B cell (primary cell): ENCODE measurements at regions not wholly inside any gene's neighbourhood (a gene's known extent, or its start where the extent isn't known, plus 50 kb on each side); places are given as distances from the start of the nearest gene placed in this dataset.

Experiments
- ATAC-seq: fragments of 200-7000 bp; cut with Tn5 transposase; one replicate; pipeline ENCODE4 v1.10.0; 2021; ENCODE audit warnings: low read depth, mild to moderate bottlenecking, moderate number of reproducible peaks, moderate library complexity
- CTCF ChIA-PET: fragments of 350-600 bp; sonication (Branson Sonifier 250); formaldehyde crosslinking; loops from one replicate; lab custom pipeline; 2021; ENCODE audit warnings: antibody characterized with exemption, inconsistent platforms; lab: Charles Lee
- POLR2A ChIA-PET: fragments of 350-600 bp; sonication (Branson Sonifier 250); formaldehyde crosslinking; loops from one replicate; lab custom pipeline; 2021; ENCODE audit warnings: antibody characterized with exemption; lab: Charles Lee
- DNase-seq: peaks from one replicate; pipeline ENCODE4 v3.0.0; 2013
- H2AFZ ChIP-seq: 2 replicates; pipeline ENCODE4 v1.6.1; 2012; ENCODE audit warnings: mild to moderate bottlenecking, low read depth, low read length; ENCODE audit not compliant: insufficient read depth, poor library complexity, severe bottlenecking
- H3K27ac ChIP-seq, 2 donors: 1 replicate in 1 of 2; 2 replicates in 1 of 2; pipeline ENCODE4 v1.5.1; 2012 to 2013; ENCODE audit warnings: low read length in 2 of 2, mild to moderate bottlenecking in 2 of 2, moderate library complexity in 1 of 2
- H3K27me3 ChIP-seq, 4 experiments: fragments of 200-600 bp in 1 of 4; sonication (generic) in 1 of 4; replicated peaks in 1 of 4; 1 replicate in 2 of 4; 2 replicates in 2 of 4; pipeline versions ENCODE4 v1.6.1 to v1.7.0; 2013 to 2016; ENCODE audit warnings: low read length in 3 of 4, mild to moderate bottlenecking in 2 of 4, mixed read lengths in 1 of 4, moderate library complexity in 1 of 4; ENCODE audit not compliant: insufficient read depth in 4 of 4, control insufficient read depth in 3 of 4; ENCODE audit errors: control extremely low read depth in 1 of 4
- H3K36me3 ChIP-seq, 2 experiments: replicated peaks in 1 of 2; 1 replicate in 1 of 2; 2 replicates in 1 of 2; pipeline versions ENCODE4 v1.6.1 to v1.7.1; 2013; ENCODE audit warnings: low read length in 1 of 2; ENCODE audit not compliant: insufficient read depth in 2 of 2, control insufficient read depth in 1 of 2; ENCODE audit errors: control extremely low read depth in 1 of 2, extremely low read depth in 1 of 2
- H3K4me1 ChIP-seq, 2 donors: fragments of 200-600 bp in 1 of 2; sonication (generic) in 1 of 2; 1 replicate in 1 of 2; 2 replicates in 1 of 2; pipeline versions ENCODE4 v1.5.1 to v1.6.1; 2013 to 2017; ENCODE audit warnings: low read length in 2 of 2; ENCODE audit not compliant: control insufficient read depth in 2 of 2, insufficient read depth in 2 of 2
- H3K4me2 ChIP-seq: replicated peaks from 2 replicates; pipeline ENCODE3; 2012; ENCODE audit warnings: mild to moderate bottlenecking, low read depth, low read length; ENCODE audit not compliant: poor library complexity, severe bottlenecking
- H3K4me3 ChIP-seq, 5 experiments: fragments of 200-600 bp in 1 of 5; sonication (generic) in 1 of 5; 1 replicate in 3 of 5; 2 replicates in 2 of 5; pipeline versions ENCODE4 v1.5.1 to v1.7.0; 2011 to 2016; ENCODE audit warnings: low read length in 4 of 5, mild to moderate bottlenecking in 4 of 5, low read depth in 2 of 5, control low read depth in 1 of 5, moderate library complexity in 1 of 5; ENCODE audit not compliant: insufficient read depth in 1 of 5; ENCODE audit errors: control extremely low read depth in 1 of 5, extremely low read depth in 1 of 5
- H3K79me2 ChIP-seq: fragments of 200-600 bp; sonication (generic); one replicate; pipeline ENCODE4 v1.6.0; 2016; ENCODE audit warnings: low read length; ENCODE audit not compliant: control insufficient read depth, insufficient read depth
- H3K9ac ChIP-seq: fragments of 200-600 bp; sonication (generic); 2 replicates; pipeline ENCODE4 v1.6.1; 2017; ENCODE audit warnings: mild to moderate bottlenecking, low read length, moderate library complexity
- H3K9me3 ChIP-seq, 3 donors: one replicate each; pipeline versions ENCODE4 v1.6.1 to v1.7.1; 2013; ENCODE audit warnings: low read length in 2 of 3; ENCODE audit not compliant: control insufficient read depth in 2 of 3, insufficient read depth in 1 of 3; ENCODE audit errors: control extremely low read depth in 1 of 3
- H4K20me1 ChIP-seq: 2 replicates; pipeline ENCODE4 v1.6.0; 2012; ENCODE audit warnings: mild to moderate bottlenecking, low read length; ENCODE audit not compliant: insufficient read depth, control insufficient read depth, poor library complexity, severe bottlenecking
- H3K27ac Mint-ChIP-seq: one replicate; pipeline ENCODE4 v1.8.0; 2021; ENCODE audit warnings: mixed read lengths
- H3K27me3 Mint-ChIP-seq: one replicate; pipeline ENCODE4 v1.8.0; 2021; ENCODE audit warnings: mixed read lengths
- H3K4me1 Mint-ChIP-seq: one replicate; pipeline ENCODE4 v1.8.0; 2021; ENCODE audit warnings: mixed read lengths
- H3K4me3 Mint-ChIP-seq: one replicate; pipeline ENCODE4 v1.8.0; 2021; ENCODE audit warnings: mixed read lengths
- H3K9me3 Mint-ChIP-seq: one replicate; pipeline ENCODE4 v1.8.0; 2022; ENCODE audit warnings: mixed read lengths; ENCODE audit not compliant: insufficient read depth
- EZH2 ChIP-seq: IDR thresholded peaks from 2 replicates; pipeline ENCODE4 v1.6.1; 2012; ENCODE audit warnings: borderline replicate concordance, low read depth, mild to moderate bottlenecking, moderate library complexity, low read length; ENCODE audit not compliant: insufficient read depth, poor library complexity, severe bottlenecking
- WGBS: methylation state at CpG from one replicate; pipeline ENCODE4 v1.1.5; 2013; ENCODE audit warnings: missing lambda C conversion rate; ENCODE audit not compliant: insufficient coverage; 5-methylcytosine and 5-hydroxymethylcytosine counted together
- intact Hi-C: fragments of 100-400 bp; cut with micrococcal nuclease; formaldehyde crosslinking; loops from one replicate; pipeline ENCODE4 v1.10.0; 2022
- TF ChIP-seq, protein P1 (sequence below): fragments of 200-600 bp; IDR thresholded peaks from one replicate; pipeline ENCODE4 v1.8.0; 2022; ENCODE audit warnings: antibody characterized with exemption, mild to moderate bottlenecking

DNA sequence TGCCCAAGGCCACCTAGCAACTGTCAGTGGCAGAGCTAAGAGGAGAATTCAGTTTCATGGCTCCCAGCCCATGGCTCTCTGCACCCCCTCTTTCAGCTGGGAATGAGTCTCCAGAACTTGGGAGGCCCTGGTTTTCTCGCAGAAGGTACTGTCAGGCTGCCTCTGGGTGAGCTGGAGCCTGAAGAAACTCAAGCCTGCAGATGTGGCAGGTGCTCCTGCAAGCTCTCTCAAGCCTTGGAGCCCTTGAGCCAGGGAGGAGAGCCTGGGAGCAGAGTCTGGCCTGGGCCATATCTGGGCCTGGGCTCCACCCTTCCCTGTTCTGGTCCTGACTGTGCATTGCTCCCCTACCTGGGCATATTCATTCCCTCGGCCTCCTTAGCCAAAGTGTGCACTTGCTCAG lies 74.4 kb upstream of the TLE3 start:
- no peak overlapping the region for H3K4me3 ChIP-seq
- WGBS, result 92% methylated on average over 2 of the region's 2 CpGs
- Mint-ChIP-seq H3K9me3 (no peaks in the 10 kb centered on the region), H3K4me3 (no peak overlapping the region), H3K27me3 (no peaks in the 10 kb centered on the region), H3K27ac (no peak overlapping the region), H3K4me1 (no peaks in the 10 kb centered on the region)
- DNase-seq, result no peak
- no peaks in the 10 kb centered on the region for H3K79me2 ChIP-seq
- H4K20me1 ChIP-seq, result no peaks in the 10 kb centered on the region
- H3K9ac ChIP-seq, result no peak overlapping the region
- no peaks in the 10 kb centered on the region for H3K9me3 ChIP-seq
- H3K27me3 ChIP-seq, result peaks cover 0 to 4% (median 0%) of the 10 kb centered on the region in 4 experiments
- TF ChIP-seq, protein P1, sequence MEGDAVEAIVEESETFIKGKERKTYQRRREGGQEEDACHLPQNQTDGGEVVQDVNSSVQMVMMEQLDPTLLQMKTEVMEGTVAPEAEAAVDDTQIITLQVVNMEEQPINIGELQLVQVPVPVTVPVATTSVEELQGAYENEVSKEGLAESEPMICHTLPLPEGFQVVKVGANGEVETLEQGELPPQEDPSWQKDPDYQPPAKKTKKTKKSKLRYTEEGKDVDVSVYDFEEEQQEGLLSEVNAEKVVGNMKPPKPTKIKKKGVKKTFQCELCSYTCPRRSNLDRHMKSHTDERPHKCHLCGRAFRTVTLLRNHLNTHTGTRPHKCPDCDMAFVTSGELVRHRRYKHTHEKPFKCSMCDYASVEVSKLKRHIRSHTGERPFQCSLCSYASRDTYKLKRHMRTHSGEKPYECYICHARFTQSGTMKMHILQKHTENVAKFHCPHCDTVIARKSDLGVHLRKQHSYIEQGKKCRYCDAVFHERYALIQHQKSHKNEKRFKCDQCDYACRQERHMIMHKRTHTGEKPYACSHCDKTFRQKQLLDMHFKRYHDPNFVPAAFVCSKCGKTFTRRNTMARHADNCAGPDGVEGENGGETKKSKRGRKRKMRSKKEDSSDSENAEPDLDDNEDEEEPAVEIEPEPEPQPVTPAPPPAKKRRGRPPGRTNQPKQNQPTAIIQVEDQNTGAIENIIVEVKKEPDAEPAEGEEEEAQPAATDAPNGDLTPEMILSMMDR, result no peak
- TF ChIP-seq EZH2, result no peak
- H3K36me3 ChIP-seq, result no peaks in the 10 kb centered on the region
- intact Hi-C loops, result no loop called here
- POLR2A ChIA-PET, result no interaction called here
- no peak overlapping the region for H2AFZ ChIP-seq
- H3K27ac ChIP-seq, result no peak overlapping the region
- H3K4me2 ChIP-seq, result no peak overlapping the region
- CTCF ChIA-PET, result no interaction called here
- no peaks in the 10 kb centered on the region for H3K4me1 ChIP-seq
- ATAC-seq, result no peak

DNA sequence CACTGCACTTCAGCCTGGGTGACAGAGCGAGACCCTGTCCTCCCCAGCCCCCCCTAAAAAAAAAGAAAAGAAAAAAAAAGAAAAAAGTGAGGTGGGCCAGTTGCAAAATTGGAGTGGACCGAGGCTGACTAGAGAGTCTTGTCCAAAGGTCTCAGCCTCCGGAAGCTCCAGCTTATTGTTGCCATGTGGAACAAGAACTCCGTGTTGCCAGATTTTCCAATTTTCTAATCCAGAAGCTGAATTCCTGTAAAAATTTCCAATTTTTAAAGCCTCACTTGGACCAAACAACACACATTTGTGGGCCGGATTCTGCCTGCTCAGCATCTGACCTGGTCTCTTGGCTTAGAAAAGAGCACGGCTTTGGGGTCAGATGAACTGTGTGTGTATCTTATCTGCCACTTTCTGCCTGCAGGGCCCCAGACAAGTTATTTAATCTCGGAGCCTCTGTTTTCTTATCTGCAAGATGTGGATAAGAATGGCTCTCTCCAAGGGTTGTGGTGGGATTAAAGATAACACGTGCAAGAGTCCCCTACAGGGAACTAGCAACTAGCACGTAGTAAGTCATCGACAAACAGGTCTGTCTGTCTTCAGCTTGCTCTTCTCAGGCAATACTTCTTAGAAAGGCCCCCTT lies 73.7 kb upstream of the TLE3 start:
- Histone ChIP-seq H3K4me3 (no peak overlapping the region), H2AFZ (no peak overlapping the region), H3K79me2 (no peaks in the 10 kb centered on the region), H3K27ac (no peak overlapping the region), H3K4me1 (no peaks in the 10 kb centered on the region), H3K9me3 (no peaks in the 10 kb centered on the region), H3K9ac (no peak overlapping the region), H3K4me2 (no peak overlapping the region), H3K27me3 (peaks cover 0 to 4% (median 0%) of the 10 kb centered on the region in 4 experiments), H3K36me3 (no peaks in the 10 kb centered on the region), H4K20me1 (no peaks in the 10 kb centered on the region)
- Mint-ChIP-seq H3K4me1 (no peaks in the 10 kb centered on the region), H3K4me3 (no peak overlapping the region), H3K27me3 (no peaks in the 10 kb centered on the region), H3K9me3 (no peaks in the 10 kb centered on the region), H3K27ac (no peak overlapping the region)
- CTCF ChIA-PET, result no interaction called here
- intact Hi-C loops, result no loop called here
- DNase-seq (no peak), ATAC-seq (no peak)
- POLR2A ChIA-PET, result no interaction called here
- WGBS, result 98% methylated on average over 4 of the region's 10 CpGs
- TF ChIP-seq EZH2, result no peak
- TF ChIP-seq, protein P1, result no peak
